ENCODE measurements at regions not wholly inside any gene's neighbourhood (a gene's known extent, or its start where the extent isn't known, plus 50 kb on each side); places are given as distances from the start of the nearest gene placed in this dataset.

- TF ChIP-seq CTCF (IDR thresholded peaks at IDR 0.05; ENCODE audit: low read length) (no peak), EZH2 (IDR thresholded peaks at IDR 0.05; ENCODE audit: borderline replicate concordance, low read length) (no peak)
- no peaks in the 10 kb centered on the region for H3F3A ChIP-seq (ENCODE audit: insufficient read depth, low read length)
- no peak overlapping the region for H3K27ac ChIP-seq (ENCODE audit: low read depth, low read length, poor library complexity, severe bottlenecking)
- no peak overlapping the region for H3K9ac ChIP-seq (ENCODE audit: low read length)
- no peak overlapping the region for H3K4me2 ChIP-seq (ENCODE audit: low read length)
- no peaks in the 10 kb centered on the region for H3K4me1 ChIP-seq (ENCODE audit: insufficient read depth, low read length, severe bottlenecking)
- no peak overlapping the region for H2AFZ ChIP-seq (ENCODE audit: low read length)
- no peak overlapping the region for H3K4me3 ChIP-seq (ENCODE audit: low read depth, low read length, poor library complexity, severe bottlenecking)
- no peaks in the 10 kb centered on the region for H3K36me3 ChIP-seq (ENCODE audit: insufficient read depth, low read length)
- H4K20me1 ChIP-seq (ENCODE audit: insufficient read depth, low read length), result no peaks in the 10 kb centered on the region
- H3K9me2 ChIP-seq (ENCODE audit: low read depth, low read length), result no peaks in the 10 kb centered on the region
- H3K27me3 ChIP-seq (ENCODE audit: insufficient read depth, low read length), result no peaks in the 10 kb centered on the region
- no peaks in the 10 kb centered on the region for H3K79me2 ChIP-seq (ENCODE audit: insufficient read depth, low read length)
- no peaks in the 10 kb centered on the region for H3K9me3 ChIP-seq (ENCODE audit: low read length)
These were observed 824.7 kb downstream of the REEP3 start for GRCh38 chr10:64345856-64346255.

- Histone ChIP-seq H3K27ac (ENCODE audit: low read depth, low read length, poor library complexity, severe bottlenecking) (no peak overlapping the region), H3K9me2 (ENCODE audit: low read depth, low read length) (no peaks in the 10 kb centered on the region), H3K27me3 (ENCODE audit: insufficient read depth, low read length) (no peaks in the 10 kb centered on the region), H3K4me3 (ENCODE audit: low read depth, low read length, poor library complexity, severe bottlenecking) (no peak overlapping the region), H3K79me2 (ENCODE audit: insufficient read depth, low read length) (no peaks in the 10 kb centered on the region), H3K9me3 (ENCODE audit: low read length) (no peaks in the 10 kb centered on the region), H2AFZ (ENCODE audit: low read length) (no peak overlapping the region), H3K4me1 (ENCODE audit: insufficient read depth, low read length, severe bottlenecking) (no peaks in the 10 kb centered on the region), H3F3A (ENCODE audit: insufficient read depth, low read length) (no peaks in the 10 kb centered on the region), H3K36me3 (ENCODE audit: insufficient read depth, low read length) (no peaks in the 10 kb centered on the region), H4K20me1 (ENCODE audit: insufficient read depth, low read length) (no peaks in the 10 kb centered on the region), H3K4me2 (ENCODE audit: low read length) (no peak overlapping the region), H3K9ac (ENCODE audit: low read length) (no peak overlapping the region)
- TF ChIP-seq CTCF (IDR thresholded peaks at IDR 0.05; ENCODE audit: low read length), result no peak
- TF ChIP-seq EZH2 (IDR thresholded peaks at IDR 0.05; ENCODE audit: borderline replicate concordance, low read length), result no peak
These were observed 825.2 kb downstream of the REEP3 start for GRCh38 chr10:64346389-64346788.

- Histone ChIP-seq H3F3A (ENCODE audit: insufficient read depth, low read length) (no peaks in the 10 kb centered on the region), H3K4me3 (ENCODE audit: low read depth, low read length, poor library complexity, severe bottlenecking) (no peak overlapping the region), H4K20me1 (ENCODE audit: insufficient read depth, low read length) (no peaks in the 10 kb centered on the region), H2AFZ (ENCODE audit: low read length) (no peak overlapping the region), H3K4me2 (ENCODE audit: low read length) (no peak overlapping the region), H3K27me3 (ENCODE audit: insufficient read depth, low read length) (no peaks in the 10 kb centered on the region), H3K9me3 (ENCODE audit: low read length) (no peaks in the 10 kb centered on the region), H3K9me2 (ENCODE audit: low read depth, low read length) (no peaks in the 10 kb centered on the region), H3K9ac (ENCODE audit: low read length) (no peak overlapping the region), H3K27ac (ENCODE audit: low read depth, low read length, poor library complexity, severe bottlenecking) (no peak overlapping the region), H3K36me3 (ENCODE audit: insufficient read depth, low read length) (no peaks in the 10 kb centered on the region), H3K79me2 (ENCODE audit: insufficient read depth, low read length) (no peaks in the 10 kb centered on the region), H3K4me1 (ENCODE audit: insufficient read depth, low read length, severe bottlenecking) (no peaks in the 10 kb centered on the region)
- no peak for TF ChIP-seq CTCF (IDR thresholded peaks at IDR 0.05; ENCODE audit: low read length)
- TF ChIP-seq EZH2 (IDR thresholded peaks at IDR 0.05; ENCODE audit: borderline replicate concordance, low read length), result no peak
These were observed 829.5 kb downstream of the REEP3 start for GRCh38 chr10:64350665-64351064.
